Parathyroid adenoma (tissue), 2 donors: ENCODE measurements at regions not wholly inside any gene's neighbourhood (a gene's known extent, or its start where the extent isn't known, plus 50 kb on each side); places are given as distances from the start of the nearest gene placed in this dataset.

ENCODE experiments used
- H2AFZ ChIP-seq: fragments of 300-600 bp; sonication (generic); one replicate; pipeline ENCODE4 v1.7.0; 2017; ENCODE audit warnings: antibody characterized with exemption, mild to moderate bottlenecking
- H3K27ac ChIP-seq: fragments of 300-600 bp; sonication (generic); one replicate; pipeline ENCODE4 v1.7.0; 2017
- H3K27me3 ChIP-seq: fragments of 300-600 bp; sonication (generic); one replicate; pipeline ENCODE4 v1.7.0; 2017; ENCODE audit warnings: low read length; ENCODE audit not compliant: control insufficient read depth, insufficient read depth
- H3K36me3 ChIP-seq: fragments of 300-600 bp; sonication (generic); one replicate; pipeline ENCODE4 v1.7.0; 2017; ENCODE audit warnings: low read length; ENCODE audit not compliant: control insufficient read depth, insufficient read depth
- H3K4me1 ChIP-seq: fragments of 300-600 bp; sonication (generic); one replicate; pipeline ENCODE4 v1.7.0; 2017; ENCODE audit warnings: control low read depth
- H3K4me2 ChIP-seq: fragments of 300-600 bp; sonication (generic); one replicate; pipeline ENCODE4 v1.7.0; 2017; ENCODE audit warnings: low read length
- H3K4me3 ChIP-seq: fragments of 300-600 bp; sonication (generic); one replicate; pipeline ENCODE4 v1.7.0; 2017; ENCODE audit warnings: low read depth, low read length
- H3K79me2 ChIP-seq: fragments of 300-600 bp; sonication (generic); one replicate; pipeline ENCODE4 v1.7.0; 2017; ENCODE audit warnings: control low read depth
- H3K9ac ChIP-seq: fragments of 300-600 bp; sonication (generic); one replicate; pipeline ENCODE4 v1.7.0; 2017; ENCODE audit warnings: mild to moderate bottlenecking
- H3K9me3 ChIP-seq: fragments of 300-600 bp; sonication (generic); one replicate; pipeline ENCODE4 v1.7.0; 2017; ENCODE audit warnings: low read length; ENCODE audit not compliant: control insufficient read depth
- TF ChIP-seq, protein P1 (sequence below): fragments of 300-600 bp; sonication (generic); IDR thresholded peaks from one replicate; pipeline ENCODE4 v1.7.0; 2017; ENCODE audit warnings: antibody characterized with exemption, mild to moderate bottlenecking
- donor health status: primary hyperparathyroidism.

DNA sequence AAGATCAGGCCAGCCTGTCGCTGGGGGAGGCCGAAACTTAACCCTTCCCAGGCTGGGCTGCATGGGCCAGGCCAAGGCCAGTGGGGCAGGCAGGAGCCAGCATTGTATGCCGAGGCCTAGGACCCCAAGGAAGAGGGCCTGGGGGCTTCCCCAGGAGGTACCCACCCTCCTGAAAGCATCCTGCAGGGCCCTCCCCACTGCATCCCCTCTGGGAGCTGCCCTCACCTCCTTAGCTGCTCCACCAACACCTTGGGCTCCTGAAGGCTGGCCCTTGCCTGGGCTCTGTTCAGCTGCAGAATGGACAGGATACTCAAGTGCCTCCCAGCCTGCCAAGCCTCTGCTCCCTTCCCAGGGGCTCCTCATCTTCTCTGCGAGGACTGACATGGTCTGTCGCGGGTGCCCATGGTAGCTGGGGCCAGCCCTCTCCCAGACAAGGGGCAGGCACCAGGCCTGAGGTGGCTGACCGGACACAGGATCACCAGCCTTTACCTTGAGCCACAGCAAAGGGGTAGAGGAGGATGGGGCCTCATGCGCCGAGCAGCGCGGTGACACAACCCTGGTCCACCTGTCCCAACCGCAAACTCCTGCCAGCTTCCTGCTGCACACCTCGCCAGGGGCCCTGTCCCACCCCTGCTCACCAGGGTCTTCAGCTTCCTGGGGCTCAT is 94.2 kb downstream of the MICALL2 start:
- Histone ChIP-seq H3K4me2 (no peak overlapping the region), H3K79me2 (no peaks in the 10 kb centered on the region), H3K27ac (no peak overlapping the region), H3K4me1 (no peaks in the 10 kb centered on the region), H3K36me3 (no peaks in the 10 kb centered on the region), H3K9ac (no peak overlapping the region), H3K27me3 (no peaks in the 10 kb centered on the region), H3K4me3 (no peak overlapping the region), H2AFZ (no peak overlapping the region), H3K9me3 (no peaks in the 10 kb centered on the region)
- TF ChIP-seq, protein P1, sequence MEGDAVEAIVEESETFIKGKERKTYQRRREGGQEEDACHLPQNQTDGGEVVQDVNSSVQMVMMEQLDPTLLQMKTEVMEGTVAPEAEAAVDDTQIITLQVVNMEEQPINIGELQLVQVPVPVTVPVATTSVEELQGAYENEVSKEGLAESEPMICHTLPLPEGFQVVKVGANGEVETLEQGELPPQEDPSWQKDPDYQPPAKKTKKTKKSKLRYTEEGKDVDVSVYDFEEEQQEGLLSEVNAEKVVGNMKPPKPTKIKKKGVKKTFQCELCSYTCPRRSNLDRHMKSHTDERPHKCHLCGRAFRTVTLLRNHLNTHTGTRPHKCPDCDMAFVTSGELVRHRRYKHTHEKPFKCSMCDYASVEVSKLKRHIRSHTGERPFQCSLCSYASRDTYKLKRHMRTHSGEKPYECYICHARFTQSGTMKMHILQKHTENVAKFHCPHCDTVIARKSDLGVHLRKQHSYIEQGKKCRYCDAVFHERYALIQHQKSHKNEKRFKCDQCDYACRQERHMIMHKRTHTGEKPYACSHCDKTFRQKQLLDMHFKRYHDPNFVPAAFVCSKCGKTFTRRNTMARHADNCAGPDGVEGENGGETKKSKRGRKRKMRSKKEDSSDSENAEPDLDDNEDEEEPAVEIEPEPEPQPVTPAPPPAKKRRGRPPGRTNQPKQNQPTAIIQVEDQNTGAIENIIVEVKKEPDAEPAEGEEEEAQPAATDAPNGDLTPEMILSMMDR = no peak

DNA sequence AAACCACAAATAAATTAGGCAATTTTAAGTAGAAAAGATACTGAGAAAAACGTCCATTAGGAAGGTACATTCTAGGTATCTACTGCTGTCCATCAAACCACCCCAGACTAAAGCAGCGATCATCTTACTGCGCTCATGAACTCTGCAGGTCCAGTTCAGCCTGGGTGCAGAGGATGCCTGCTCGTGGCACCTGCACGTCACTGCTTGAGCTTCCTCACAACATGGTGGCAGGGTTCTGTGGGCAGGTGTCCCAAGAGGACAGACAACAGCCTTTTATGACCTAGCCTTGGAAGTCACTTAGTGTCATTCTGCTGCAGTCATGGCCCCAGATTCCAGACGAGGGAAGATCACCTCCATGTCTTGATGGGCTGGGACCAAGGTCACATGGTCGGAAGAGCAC is 93.4 kb downstream of the MICALL2 start:
- TF ChIP-seq, protein P1 = no peak
- H3K4me3 ChIP-seq = no peak overlapping the region
- H3K4me1 ChIP-seq = no peaks in the 10 kb centered on the region
- H3K9me3 ChIP-seq = no peaks in the 10 kb centered on the region
- no peak overlapping the region for H2AFZ ChIP-seq
- no peaks in the 10 kb centered on the region for H3K36me3 ChIP-seq
- no peaks in the 10 kb centered on the region for H3K27me3 ChIP-seq
- no peak overlapping the region for H3K9ac ChIP-seq
- no peak overlapping the region for H3K4me2 ChIP-seq
- H3K27ac ChIP-seq = no peak overlapping the region
- no peaks in the 10 kb centered on the region for H3K79me2 ChIP-seq

DNA sequence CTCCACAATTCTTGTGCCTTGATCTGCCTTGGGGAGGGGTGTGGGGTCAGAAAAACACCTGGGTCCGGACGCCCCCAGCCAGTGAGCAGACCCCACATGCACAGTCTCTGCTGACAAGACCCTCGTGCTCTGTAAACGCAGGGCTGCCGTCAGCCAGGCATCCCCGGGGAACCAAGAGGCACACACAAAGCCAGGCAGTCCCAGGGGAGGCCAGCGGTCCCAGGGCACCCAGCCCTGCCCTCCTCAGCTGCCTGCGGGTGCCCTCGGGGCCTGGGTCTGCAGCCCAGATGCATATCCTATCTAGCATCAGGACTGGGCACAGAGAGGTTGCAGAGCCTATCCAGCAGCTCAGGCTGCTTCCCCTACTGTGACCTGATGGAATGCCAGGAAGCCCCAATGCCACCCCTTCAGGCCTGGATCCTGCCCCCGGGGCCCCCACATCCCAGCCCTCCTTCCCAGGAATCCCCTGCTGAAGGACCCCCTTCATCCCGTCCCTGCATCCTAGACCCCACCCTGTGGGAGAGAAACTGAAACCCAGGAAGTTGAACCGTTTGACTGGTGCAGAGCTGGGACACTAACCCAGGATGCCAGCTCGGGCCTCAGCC is 92.4 kb downstream of the MICALL2 start:
- H3K9me3 ChIP-seq = no peaks in the 10 kb centered on the region
- no peaks in the 10 kb centered on the region for H3K27me3 ChIP-seq
- H3K36me3 ChIP-seq = no peaks in the 10 kb centered on the region
- no peak overlapping the region for H2AFZ ChIP-seq
- H3K4me3 ChIP-seq = no peak overlapping the region
- H3K4me2 ChIP-seq = no peak overlapping the region
- no peaks in the 10 kb centered on the region for H3K79me2 ChIP-seq
- H3K27ac ChIP-seq = no peak overlapping the region
- TF ChIP-seq, protein P1 = no peak
- H3K9ac ChIP-seq = no peak overlapping the region
- H3K4me1 ChIP-seq = no peaks in the 10 kb centered on the region

DNA sequence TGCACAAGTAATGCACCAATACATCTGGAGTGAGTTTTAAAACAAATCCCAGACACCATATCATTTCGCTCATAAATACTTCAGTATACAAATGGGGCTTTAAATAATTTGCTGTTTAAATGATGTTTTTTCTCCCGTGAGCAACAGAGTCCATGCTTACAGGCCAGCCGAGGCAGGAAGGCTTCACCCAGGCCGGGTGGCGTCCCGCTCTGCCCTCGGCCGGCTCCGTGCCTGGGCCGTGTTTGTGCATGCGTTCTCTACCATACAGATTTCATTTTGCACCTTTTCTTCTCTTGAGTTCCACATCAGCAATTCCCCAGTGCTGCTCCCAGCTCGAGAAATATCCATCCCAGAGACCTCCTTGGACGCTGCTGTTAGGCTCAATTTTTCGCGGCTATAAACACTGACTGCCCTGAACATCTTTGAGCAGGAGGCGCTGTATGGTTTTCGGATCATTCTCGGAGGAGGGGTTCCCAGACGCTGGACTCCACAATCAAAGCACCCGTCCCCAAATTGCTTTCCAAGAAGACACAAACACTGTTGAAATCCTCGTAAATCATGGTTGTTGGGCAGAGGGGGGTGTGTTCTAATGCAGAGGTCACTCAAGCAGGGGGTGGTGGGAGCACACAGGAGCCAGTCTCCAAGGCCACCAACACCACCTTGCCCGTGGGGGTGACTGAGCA is 91.6 kb downstream of the MICALL2 start:
- TF ChIP-seq, protein P1 = no peak
- no peaks in the 10 kb centered on the region for H3K27me3 ChIP-seq
- H3K4me3 ChIP-seq = no peak overlapping the region
- H3K9ac ChIP-seq = no peak overlapping the region
- H3K79me2 ChIP-seq = no peaks in the 10 kb centered on the region
- H3K36me3 ChIP-seq = no peaks in the 10 kb centered on the region
- no peak overlapping the region for H3K27ac ChIP-seq
- no peak overlapping the region for H3K4me2 ChIP-seq
- H3K9me3 ChIP-seq = no peaks in the 10 kb centered on the region
- no peak overlapping the region for H2AFZ ChIP-seq
- H3K4me1 ChIP-seq = no peaks in the 10 kb centered on the region
